HFFc6 (cell line): ENCODE measurements at regions not wholly inside any gene's neighbourhood (a gene's known extent, or its start where the extent isn't known, plus 50 kb on each side); places are given as distances from the start of the nearest gene placed in this dataset.

ENCODE experiments used
- DNase-seq: peaks from one replicate; pipeline ENCODE4 v3.0.0-alpha.2; 2018
- H3K27ac Mint-ChIP-seq: 2 replicates; pipeline ENCODE4 v1.8.0; 2020; ENCODE audit warnings: mild to moderate bottlenecking, mixed read lengths
- H3K27me3 Mint-ChIP-seq: 2 replicates; pipeline ENCODE4 v1.8.0; 2021; ENCODE audit warnings: mild to moderate bottlenecking, moderate library complexity, mixed read lengths; ENCODE audit not compliant: insufficient read depth
- H3K36me3 Mint-ChIP-seq: 2 replicates; pipeline ENCODE4 v1.8.0; 2021; ENCODE audit warnings: low read depth, mixed read lengths
- H3K4me1 Mint-ChIP-seq: 2 replicates; pipeline ENCODE4 v1.8.0; 2020; ENCODE audit warnings: low read depth, mixed read lengths
- H3K4me3 Mint-ChIP-seq: 2 replicates; pipeline ENCODE4 v1.8.0; 2020; ENCODE audit warnings: mild to moderate bottlenecking, moderate library complexity, mixed read lengths
- H3K9me3 Mint-ChIP-seq: 2 replicates; pipeline ENCODE4 v1.8.0; 2020; ENCODE audit warnings: mild to moderate bottlenecking, mixed read lengths
- CTCF ChIP-seq: fragments of 200-600 bp; sonication (generic); IDR thresholded peaks from 2 replicates; pipeline ENCODE4 v1.5.0; 2021; ENCODE audit warnings: antibody characterized with exemption, mild to moderate bottlenecking

DNA sequence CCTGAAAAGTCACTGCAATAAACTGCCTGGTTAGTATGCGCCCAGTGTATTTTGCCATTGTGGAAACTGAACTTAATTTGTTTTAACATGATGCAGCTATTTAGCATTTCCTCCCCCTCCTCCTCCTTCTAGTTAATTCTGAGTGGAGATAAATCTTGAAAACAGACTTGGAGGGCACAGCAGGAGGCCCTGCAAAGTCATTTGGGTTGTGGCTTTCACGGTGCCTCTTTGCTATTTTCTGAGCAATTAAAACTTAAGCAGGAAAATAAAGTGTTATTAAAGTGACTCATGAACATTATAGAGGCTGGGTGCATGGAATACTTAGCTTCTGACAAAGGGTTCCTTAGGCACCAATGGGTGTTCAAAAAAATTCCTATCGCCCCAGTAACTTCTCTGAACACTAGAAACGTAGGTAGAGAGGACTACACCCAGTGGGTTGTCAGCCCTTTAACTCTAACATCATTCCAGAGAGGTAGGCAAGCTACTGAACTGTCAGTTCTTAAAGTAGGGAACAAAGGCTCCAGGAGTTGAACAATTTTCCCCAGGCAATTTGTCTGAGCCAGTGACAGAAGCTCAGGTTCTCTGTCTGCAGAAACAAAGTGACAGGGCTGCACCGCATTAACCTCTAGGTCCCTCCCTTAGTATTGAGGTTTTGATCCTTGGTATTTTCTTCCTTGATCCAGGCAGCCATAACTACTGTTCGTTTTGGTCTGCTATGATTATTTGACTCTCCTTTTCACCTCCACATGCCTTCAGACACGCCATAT lies 158.3 kb upstream of the KIT start:
- H3K9me3 Mint-ChIP-seq: no peaks in the 10 kb centered on the region
- peak overlapping the region; percentile 75 for H3K27ac Mint-ChIP-seq
- peaks cover 8% of the 10 kb centered on the region; the same call in 1 of the 2 replicates for H3K27me3 Mint-ChIP-seq
- H3K36me3 Mint-ChIP-seq: no peaks in the 10 kb centered on the region; the same call in 1 of the 2 replicates
- peaks cover 39% of the 10 kb centered on the region for H3K4me1 Mint-ChIP-seq
- H3K4me3 Mint-ChIP-seq: no peak overlapping the region
- TF ChIP-seq CTCF: no peak
- DNase-seq: peak; percentile 61

- TF ChIP-seq CTCF: no peak
- H3K27ac Mint-ChIP-seq: no peak overlapping the region
- DNase-seq: no peak
- no peaks in the 10 kb centered on the region; the same call in 1 of the 2 replicates for H3K36me3 Mint-ChIP-seq
- H3K9me3 Mint-ChIP-seq: no peaks in the 10 kb centered on the region
- no peaks in the 10 kb centered on the region; the same call in 1 of the 2 replicates for H3K4me1 Mint-ChIP-seq
- H3K4me3 Mint-ChIP-seq: no peak overlapping the region
- peaks cover 8% of the 10 kb centered on the region; the same call in 1 of the 2 replicates for H3K27me3 Mint-ChIP-seq
Measured at GRCh38 chr4:54505362-54505761, 152.4 kb upstream of the KIT start.

DNA sequence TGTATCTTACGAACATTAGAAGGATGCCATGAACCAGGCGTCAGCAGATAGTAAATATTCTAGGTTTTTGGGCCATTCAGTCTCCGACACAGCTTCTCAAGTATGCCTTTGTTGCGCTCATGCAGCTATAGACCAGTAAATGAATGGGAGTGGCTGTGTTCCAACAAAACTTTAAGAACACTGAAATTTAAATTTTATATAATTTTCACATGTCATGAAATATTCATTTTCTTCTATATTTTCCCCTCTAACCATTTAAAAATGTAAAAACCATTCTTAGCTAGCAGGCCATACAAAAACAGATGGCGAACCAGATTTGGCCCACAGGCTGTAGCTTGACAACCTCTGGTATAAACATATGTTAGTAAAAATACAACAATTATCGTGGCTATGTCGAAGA lies 151.8 kb upstream of the KIT start:
- Mint-ChIP-seq H3K4me3 (no peak overlapping the region), H3K9me3 (no peaks in the 10 kb centered on the region), H3K36me3 (no peaks in the 10 kb centered on the region; the same call in 1 of the 2 replicates), H3K27ac (no peak overlapping the region), H3K27me3 (peaks cover 4% of the 10 kb centered on the region; the same call in 1 of the 2 replicates), H3K4me1 (no peaks in the 10 kb centered on the region)
- no peak for DNase-seq
- no peak for TF ChIP-seq CTCF

- H3K4me1 Mint-ChIP-seq: peaks cover 19% of the 10 kb centered on the region
- no peak overlapping the region for H3K4me3 Mint-ChIP-seq
- H3K9me3 Mint-ChIP-seq: no peaks in the 10 kb centered on the region
- no peak overlapping the region for H3K27ac Mint-ChIP-seq
- TF ChIP-seq CTCF: no peak
- no peak for DNase-seq
- peaks cover 1% of the 10 kb centered on the region; the same call in 1 of the 2 replicates for H3K27me3 Mint-ChIP-seq
- H3K36me3 Mint-ChIP-seq: no peaks in the 10 kb centered on the region
Measured at GRCh38 chr4:54509057-54509456, 148.7 kb upstream of the KIT start.

GRCh38 chr4:54513204-54513603 lies 144.6 kb upstream of the KIT start:
- Mint-ChIP-seq H3K27ac (peak overlapping the region; percentile 72), H3K9me3 (no peaks in the 10 kb centered on the region; the same call in 1 of the 2 replicates), H3K4me3 (peak overlapping the region; percentile 49; the same call in 1 of the 2 replicates), H3K36me3 (no peaks in the 10 kb centered on the region), H3K27me3 (peaks cover 1% of the 10 kb centered on the region; the same call in 1 of the 2 replicates), H3K4me1 (peaks cover 25% of the 10 kb centered on the region)
- TF ChIP-seq CTCF: no peak
- DNase-seq: peak; percentile 86
